ENCODE measurements at regions not wholly inside any gene's neighbourhood (a gene's known extent, or its start where the extent isn't known, plus 50 kb on each side); places are given as distances from the start of the nearest gene placed in this dataset.

- Histone ChIP-seq H3K79me2 (ENCODE audit: control insufficient read depth, low read length) (no peaks in the 10 kb centered on the region), H3K4me1 (ENCODE audit: control insufficient read depth, low read length) (peaks cover 7% of the 10 kb centered on the region; the same call in 1 of the 2 replicates), H3K9me2 (replicated peaks; ENCODE audit: control insufficient read depth, low read length) (no peaks in the 10 kb centered on the region), H3K36me3 (ENCODE audit: control insufficient read depth, low read length) (no peaks in the 10 kb centered on the region), H3K4me3 (ENCODE audit: low read length) (no peak overlapping the region), H3K27me3 (ENCODE audit: control insufficient read depth, low read length) (peaks cover 7% of the 10 kb centered on the region; the same call in 1 of the 2 replicates), H3K27ac (ENCODE audit: low read depth, low read length) (no peak overlapping the region), H3K4me2 (ENCODE audit: low read length) (no peak overlapping the region), H4K20me1 (ENCODE audit: control insufficient read depth, insufficient read depth, low read depth, low read length) (no peaks in the 10 kb centered on the region), H3K9me3 (ENCODE audit: control insufficient read depth, insufficient read depth, low read length) (no peaks in the 10 kb centered on the region), H3F3A (ENCODE audit: control insufficient read depth, insufficient read depth) (no peaks in the 10 kb centered on the region)
- no peak for TF ChIP-seq CTCF (IDR thresholded peaks at IDR 0.05; ENCODE audit: low read depth, low read length, poor library complexity, severe bottlenecking)
- no peak for TF ChIP-seq EZH2phosphoT487 (IDR thresholded peaks at IDR 0.05; ENCODE audit: borderline replicate concordance, low read length)
These were observed 145.6 kb upstream of the HS3ST2 start for GRCh38 chr16:22668318-22668717.

GRCh38 chr16:22670044-22670536 is 143.9 kb upstream of the HS3ST2 start:
- no peak overlapping the region for H3K4me3 ChIP-seq (ENCODE audit: low read length)

GRCh38 chr16:22670551-22671041 is 143.4 kb upstream of the HS3ST2 start:
- H3K27ac ChIP-seq (ENCODE audit: low read depth, low read length): no peak overlapping the region
- H3F3A ChIP-seq (ENCODE audit: control insufficient read depth, insufficient read depth): no peaks in the 10 kb centered on the region
- H3K79me2 ChIP-seq (ENCODE audit: control insufficient read depth, low read length): no peaks in the 10 kb centered on the region
- H3K9me3 ChIP-seq (ENCODE audit: control insufficient read depth, insufficient read depth, low read length): no peaks in the 10 kb centered on the region
- H3K9me2 ChIP-seq (replicated peaks; ENCODE audit: control insufficient read depth, low read length): no peaks in the 10 kb centered on the region
- peak overlapping the region; percentile 22 for H3K4me2 ChIP-seq (ENCODE audit: low read length)
- no peaks in the 10 kb centered on the region for H4K20me1 ChIP-seq (ENCODE audit: control insufficient read depth, insufficient read depth, low read depth, low read length)
- TF ChIP-seq EZH2phosphoT487 (IDR thresholded peaks at IDR 0.05; ENCODE audit: borderline replicate concordance, low read length) (no peak), CTCF (IDR thresholded peaks at IDR 0.05; ENCODE audit: low read depth, low read length, poor library complexity, severe bottlenecking) (no peak)
- H3K36me3 ChIP-seq (ENCODE audit: control insufficient read depth, low read length): no peaks in the 10 kb centered on the region
- peaks cover 9% of the 10 kb centered on the region for H3K27me3 ChIP-seq (ENCODE audit: control insufficient read depth, low read length)
- H3K4me3 ChIP-seq (ENCODE audit: low read length): no peak overlapping the region
- H3K4me1 ChIP-seq (ENCODE audit: control insufficient read depth, low read length): peaks cover 4% of the 10 kb centered on the region; the same call in 1 of the 2 replicates

More at GRCh38 chr16:22670044-22670536, 143.9 kb upstream of the HS3ST2 start:
- Histone ChIP-seq H3F3A (ENCODE audit: control insufficient read depth, insufficient read depth) (no peaks in the 10 kb centered on the region), H3K27me3 (ENCODE audit: control insufficient read depth, low read length) (peaks cover 11% of the 10 kb centered on the region), H3K9me3 (ENCODE audit: control insufficient read depth, insufficient read depth, low read length) (no peaks in the 10 kb centered on the region), H3K27ac (ENCODE audit: low read depth, low read length) (no peak overlapping the region), H3K36me3 (ENCODE audit: control insufficient read depth, low read length) (no peaks in the 10 kb centered on the region), H3K9me2 (replicated peaks; ENCODE audit: control insufficient read depth, low read length) (no peaks in the 10 kb centered on the region), H4K20me1 (ENCODE audit: control insufficient read depth, insufficient read depth, low read depth, low read length) (no peaks in the 10 kb centered on the region), H3K79me2 (ENCODE audit: control insufficient read depth, low read length) (no peaks in the 10 kb centered on the region), H3K4me1 (ENCODE audit: control insufficient read depth, low read length) (peaks cover 4% of the 10 kb centered on the region; the same call in 1 of the 2 replicates), H3K4me2 (ENCODE audit: low read length) (peak overlapping the region; percentile 22)
- TF ChIP-seq CTCF (IDR thresholded peaks at IDR 0.05; ENCODE audit: low read depth, low read length, poor library complexity, severe bottlenecking) (no peak), EZH2phosphoT487 (IDR thresholded peaks at IDR 0.05; ENCODE audit: borderline replicate concordance, low read length) (no peak)
